ENCODE measurements at regions not wholly inside any gene's neighbourhood (a gene's known extent, or its start where the extent isn't known, plus 50 kb on each side); places are given as distances from the start of the nearest gene placed in this dataset.
"Not testable (repeated sequence)": the region's sequence is repeated elsewhere in the genome, so short reads cannot be mapped to it uniquely, and the experiment has no call there.

- DNase-seq (ENCODE audit: low read depth): no peak
- H3K4me3 ChIP-seq (ENCODE audit: low read depth, low read length): no peak overlapping the region
- TF ChIP-seq CTCF (IDR thresholded peaks at IDR 0.05; ENCODE audit: low read depth, low read length, missing control alignments): no peak
These were observed 174.3 kb upstream of the FAT3 start for GRCh38 chr11:92050305-92050704.

- TF ChIP-seq CTCF (IDR thresholded peaks at IDR 0.05; ENCODE audit: low read depth, low read length, missing control alignments): no peak
- no peak for DNase-seq (ENCODE audit: low read depth)
- H3K4me3 ChIP-seq (ENCODE audit: low read depth, low read length): no peak overlapping the region
These were observed 176.2 kb upstream of the FAT3 start for GRCh38 chr11:92048415-92048814.

- H3K4me3 ChIP-seq (ENCODE audit: low read depth, low read length): no peak overlapping the region
- DNase-seq (ENCODE audit: low read depth): no peak
- no peak for TF ChIP-seq CTCF (IDR thresholded peaks at IDR 0.05; ENCODE audit: low read depth, low read length, missing control alignments)
These were observed 178.5 kb upstream of the FAT3 start for GRCh38 chr11:92046103-92046502.

GRCh38 chr11:92045301-92045700 lies 179.3 kb upstream of the FAT3 start:
- TF ChIP-seq CTCF (IDR thresholded peaks at IDR 0.05; ENCODE audit: low read depth, low read length, missing control alignments): no peak
- no peak overlapping the region for H3K4me3 ChIP-seq (ENCODE audit: low read depth, low read length)
- no peak for DNase-seq (ENCODE audit: low read depth)

- DNase-seq (ENCODE audit: low read depth): no peak
- TF ChIP-seq CTCF (IDR thresholded peaks at IDR 0.05; ENCODE audit: low read depth, low read length, missing control alignments): no peak
- H3K4me3 ChIP-seq (ENCODE audit: low read depth, low read length): no peak overlapping the region
These were observed 189.1 kb upstream of the FAT3 start for GRCh38 chr11:92035488-92035887.

GRCh38 chr11:92027136-92027535 lies 197.5 kb upstream of the FAT3 start:
- not testable (repeated sequence) for DNase-seq (ENCODE audit: low read depth); H3K4me3 ChIP-seq (ENCODE audit: low read depth, low read length)

- H3K4me3 ChIP-seq (ENCODE audit: low read depth, low read length): no peak overlapping the region
- TF ChIP-seq CTCF (IDR thresholded peaks at IDR 0.05; ENCODE audit: low read depth, low read length, missing control alignments): no peak
- no peak for DNase-seq (ENCODE audit: low read depth)
These were observed 198.0 kb upstream of the FAT3 start for GRCh38 chr11:92026664-92027063.

GRCh38 chr11:92024788-92025187 lies 199.8 kb upstream of the FAT3 start:
- no peak overlapping the region for H3K4me3 ChIP-seq (ENCODE audit: low read depth, low read length)
- TF ChIP-seq CTCF (IDR thresholded peaks at IDR 0.05; ENCODE audit: low read depth, low read length, missing control alignments): no peak
- DNase-seq (ENCODE audit: low read depth): no peak
